ENCODE measurements at regions not wholly inside any gene's neighbourhood (a gene's known extent, or its start where the extent isn't known, plus 50 kb on each side); places are given as distances from the start of the nearest gene placed in this dataset.

DNA sequence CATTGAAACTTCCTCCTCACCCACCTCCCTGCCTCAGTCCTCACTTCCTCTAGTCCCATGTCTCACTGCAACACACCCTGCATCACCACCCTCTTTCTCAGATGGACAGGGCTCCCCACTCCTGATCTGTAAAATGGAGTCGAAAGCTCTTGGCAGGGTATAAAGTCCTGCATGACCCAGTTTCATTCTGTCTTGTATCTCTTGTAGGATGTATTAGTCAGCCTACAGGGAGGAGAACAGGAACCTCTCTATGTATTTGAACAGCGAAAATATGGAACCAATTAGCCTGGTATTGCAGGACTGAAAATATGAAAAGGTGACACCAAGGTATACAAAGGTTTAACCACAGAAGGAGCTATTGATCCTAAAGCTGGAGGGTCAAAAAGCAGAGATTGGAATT, 156.9 kb upstream of the SNX19 start:
- Histone ChIP-seq H3K9me3 (ENCODE audit: insufficient read depth, low read length) (no peaks in the 10 kb centered on the region), H3K4me3 (ENCODE audit: insufficient read depth, low read length, poor library complexity, severe bottlenecking) (no peak overlapping the region), H3K79me2 (ENCODE audit: insufficient read depth, low read length) (no peaks in the 10 kb centered on the region), H3K27me3 (ENCODE audit: low read length) (no peaks in the 10 kb centered on the region), H3K27ac (ENCODE audit: low read depth, low read length) (no peak overlapping the region), H4K20me1 (ENCODE audit: low read depth, low read length) (no peaks in the 10 kb centered on the region), H2AFZ (ENCODE audit: low read depth, low read length, severe bottlenecking) (no peak overlapping the region), H3K36me3 (ENCODE audit: low read length) (no peaks in the 10 kb centered on the region), H3K9ac (ENCODE audit: low read length) (no peak overlapping the region), H3K4me2 (ENCODE audit: low read depth, low read length, poor library complexity, severe bottlenecking) (no peak overlapping the region), H3F3A (ENCODE audit: insufficient read depth) (no peaks in the 10 kb centered on the region), H3K9me2 (replicated peaks; ENCODE audit: insufficient read depth, low read length) (no peaks in the 10 kb centered on the region)
- TF ChIP-seq, protein P1, sequence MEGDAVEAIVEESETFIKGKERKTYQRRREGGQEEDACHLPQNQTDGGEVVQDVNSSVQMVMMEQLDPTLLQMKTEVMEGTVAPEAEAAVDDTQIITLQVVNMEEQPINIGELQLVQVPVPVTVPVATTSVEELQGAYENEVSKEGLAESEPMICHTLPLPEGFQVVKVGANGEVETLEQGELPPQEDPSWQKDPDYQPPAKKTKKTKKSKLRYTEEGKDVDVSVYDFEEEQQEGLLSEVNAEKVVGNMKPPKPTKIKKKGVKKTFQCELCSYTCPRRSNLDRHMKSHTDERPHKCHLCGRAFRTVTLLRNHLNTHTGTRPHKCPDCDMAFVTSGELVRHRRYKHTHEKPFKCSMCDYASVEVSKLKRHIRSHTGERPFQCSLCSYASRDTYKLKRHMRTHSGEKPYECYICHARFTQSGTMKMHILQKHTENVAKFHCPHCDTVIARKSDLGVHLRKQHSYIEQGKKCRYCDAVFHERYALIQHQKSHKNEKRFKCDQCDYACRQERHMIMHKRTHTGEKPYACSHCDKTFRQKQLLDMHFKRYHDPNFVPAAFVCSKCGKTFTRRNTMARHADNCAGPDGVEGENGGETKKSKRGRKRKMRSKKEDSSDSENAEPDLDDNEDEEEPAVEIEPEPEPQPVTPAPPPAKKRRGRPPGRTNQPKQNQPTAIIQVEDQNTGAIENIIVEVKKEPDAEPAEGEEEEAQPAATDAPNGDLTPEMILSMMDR (IDR thresholded peaks at IDR 0.05; ENCODE audit: insufficient read depth, low read length, poor library complexity, severe bottlenecking) = no peak
- TF ChIP-seq EZH2phosphoT487 (conservative IDR thresholded peaks at IDR 0.05; ENCODE audit: low read length) = no peak

GRCh38 chr11:131074573-131074972, 158.3 kb upstream of the SNX19 start:
- no peak overlapping the region for H3K4me3 ChIP-seq (ENCODE audit: insufficient read depth, low read length, poor library complexity, severe bottlenecking)

DNA sequence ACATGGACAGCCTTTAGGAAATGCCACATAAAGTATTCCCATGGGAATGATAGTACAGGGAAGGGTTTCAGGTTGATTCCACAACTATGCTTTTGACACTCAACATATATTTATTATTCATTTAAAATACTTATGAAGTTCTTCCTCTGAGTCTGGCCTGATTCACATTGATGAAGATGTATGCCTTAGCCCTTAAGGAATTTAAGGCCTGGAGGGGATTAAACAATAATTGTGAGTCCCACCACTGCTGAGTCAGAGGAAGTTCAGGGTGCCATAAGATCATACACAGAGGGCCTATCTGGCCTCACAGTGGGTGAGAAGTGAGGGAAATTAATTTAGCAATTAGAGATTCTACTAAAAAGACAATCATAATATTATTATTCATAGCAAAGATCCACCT, 161.1 kb upstream of the SNX19 start:
- no peaks in the 10 kb centered on the region for H3F3A ChIP-seq (ENCODE audit: insufficient read depth)
- H3K9me3 ChIP-seq (ENCODE audit: insufficient read depth, low read length) = no peaks in the 10 kb centered on the region
- H3K27ac ChIP-seq (ENCODE audit: low read depth, low read length) = no peak overlapping the region
- H3K9me2 ChIP-seq (replicated peaks; ENCODE audit: insufficient read depth, low read length) = no peaks in the 10 kb centered on the region
- no peak overlapping the region for H3K4me2 ChIP-seq (ENCODE audit: low read depth, low read length, poor library complexity, severe bottlenecking)
- H3K4me3 ChIP-seq (ENCODE audit: insufficient read depth, low read length, poor library complexity, severe bottlenecking) = no peak overlapping the region
- TF ChIP-seq, protein P1 (IDR thresholded peaks at IDR 0.05; ENCODE audit: insufficient read depth, low read length, poor library complexity, severe bottlenecking) = no peak
- TF ChIP-seq EZH2phosphoT487 (conservative IDR thresholded peaks at IDR 0.05; ENCODE audit: low read length) = no peak
- no peak overlapping the region for H2AFZ ChIP-seq (ENCODE audit: low read depth, low read length, severe bottlenecking)
- no peaks in the 10 kb centered on the region for H4K20me1 ChIP-seq (ENCODE audit: low read depth, low read length)
- H3K79me2 ChIP-seq (ENCODE audit: insufficient read depth, low read length) = no peaks in the 10 kb centered on the region
- H3K9ac ChIP-seq (ENCODE audit: low read length) = no peak overlapping the region
- H3K27me3 ChIP-seq (ENCODE audit: low read length) = no peaks in the 10 kb centered on the region
- H3K36me3 ChIP-seq (ENCODE audit: low read length) = no peaks in the 10 kb centered on the region

More at GRCh38 chr11:131074573-131074972, 158.3 kb upstream of the SNX19 start:
- Histone ChIP-seq H3F3A (ENCODE audit: insufficient read depth) (no peaks in the 10 kb centered on the region), H3K27me3 (ENCODE audit: low read length) (no peaks in the 10 kb centered on the region), H3K9me3 (ENCODE audit: insufficient read depth, low read length) (no peaks in the 10 kb centered on the region), H3K9ac (ENCODE audit: low read length) (no peak overlapping the region), H3K4me2 (ENCODE audit: low read depth, low read length, poor library complexity, severe bottlenecking) (no peak overlapping the region), H3K27ac (ENCODE audit: low read depth, low read length) (no peak overlapping the region), H3K79me2 (ENCODE audit: insufficient read depth, low read length) (no peaks in the 10 kb centered on the region), H3K36me3 (ENCODE audit: low read length) (no peaks in the 10 kb centered on the region), H4K20me1 (ENCODE audit: low read depth, low read length) (no peaks in the 10 kb centered on the region), H3K9me2 (replicated peaks; ENCODE audit: insufficient read depth, low read length) (no peaks in the 10 kb centered on the region), H2AFZ (ENCODE audit: low read depth, low read length, severe bottlenecking) (no peak overlapping the region)
- TF ChIP-seq EZH2phosphoT487 (conservative IDR thresholded peaks at IDR 0.05; ENCODE audit: low read length) = no peak
- TF ChIP-seq, protein P1 (IDR thresholded peaks at IDR 0.05; ENCODE audit: insufficient read depth, low read length, poor library complexity, severe bottlenecking) = no peak

Data from SU-DHL-6 (cell line).